ENCODE measurements at regions not wholly inside any gene's neighbourhood (a gene's known extent, or its start where the extent isn't known, plus 50 kb on each side); places are given as distances from the start of the nearest gene placed in this dataset.

DNA sequence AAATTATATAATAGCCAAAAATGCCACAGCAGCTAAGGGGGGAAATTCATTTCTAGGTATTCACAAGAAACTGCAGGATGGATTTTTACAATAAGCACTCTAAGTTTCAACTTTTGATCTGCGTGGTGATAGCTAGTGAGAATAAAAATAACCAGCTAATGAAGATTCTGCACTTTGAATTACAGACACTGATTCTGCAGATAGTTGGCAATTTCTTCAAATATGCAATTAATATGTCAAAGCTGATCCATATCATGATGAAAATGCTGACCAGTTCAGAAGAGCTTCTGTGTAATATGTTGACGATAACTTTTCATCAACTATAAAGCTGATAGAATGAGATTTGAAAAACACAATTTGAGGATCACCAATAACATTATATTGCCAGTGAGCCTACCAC, 1272.9 kb downstream of the EFNB2 start:
- Histone ChIP-seq H3K27ac (ENCODE audit: low read length) (no peak overlapping the region), H3K9ac (ENCODE audit: low read length) (no peak overlapping the region), H3K36me3 (replicated peaks; ENCODE audit: low read depth, low read length) (no peaks in the 10 kb centered on the region), H3K9me3 (ENCODE audit: insufficient read depth, low read length) (no peaks in the 10 kb centered on the region), H2AFZ (ENCODE audit: low read depth, low read length) (no peak overlapping the region), H3K27me3 (ENCODE audit: low read depth, low read length) (no peaks in the 10 kb centered on the region), H3K79me2 (ENCODE audit: low read length) (no peaks in the 10 kb centered on the region), H3K4me2 (ENCODE audit: low read length) (no peak overlapping the region), H3K4me3 (ENCODE audit: low read length) (no peak overlapping the region), H4K20me1 (ENCODE audit: insufficient read depth, low read length) (no peaks in the 10 kb centered on the region), H3K4me1 (ENCODE audit: low read length) (no peaks in the 10 kb centered on the region)
- TF ChIP-seq EZH2phosphoT487 (IDR thresholded peaks at IDR 0.05; ENCODE audit: low read depth), result no peak
- TF ChIP-seq CTCF (IDR thresholded peaks at IDR 0.05; ENCODE audit: low read depth, low read length), result no peak

GRCh38 chr13:105259426-105259825, 1276.0 kb downstream of the EFNB2 start:
- no peaks in the 10 kb centered on the region for H3K27me3 ChIP-seq (ENCODE audit: low read depth, low read length)
- H2AFZ ChIP-seq (ENCODE audit: low read depth, low read length), result no peak overlapping the region
- H3K36me3 ChIP-seq (replicated peaks; ENCODE audit: low read depth, low read length), result no peaks in the 10 kb centered on the region
- no peak overlapping the region for H3K27ac ChIP-seq (ENCODE audit: low read length)
- no peak overlapping the region for H3K9ac ChIP-seq (ENCODE audit: low read length)
- no peak overlapping the region for H3K4me2 ChIP-seq (ENCODE audit: low read length)
- TF ChIP-seq CTCF (IDR thresholded peaks at IDR 0.05; ENCODE audit: low read depth, low read length) (no peak), EZH2phosphoT487 (IDR thresholded peaks at IDR 0.05; ENCODE audit: low read depth) (no peak)
- no peaks in the 10 kb centered on the region for H3K4me1 ChIP-seq (ENCODE audit: low read length)
- no peak overlapping the region for H3K4me3 ChIP-seq (ENCODE audit: low read length)
- no peaks in the 10 kb centered on the region for H4K20me1 ChIP-seq (ENCODE audit: insufficient read depth, low read length)
- H3K79me2 ChIP-seq (ENCODE audit: low read length), result no peaks in the 10 kb centered on the region
- H3K9me3 ChIP-seq (ENCODE audit: insufficient read depth, low read length), result no peaks in the 10 kb centered on the region

- no peaks in the 10 kb centered on the region for H4K20me1 ChIP-seq (ENCODE audit: insufficient read depth, low read length)
- no peaks in the 10 kb centered on the region for H3K36me3 ChIP-seq (replicated peaks; ENCODE audit: low read depth, low read length)
- no peak overlapping the region for H3K27ac ChIP-seq (ENCODE audit: low read length)
- no peaks in the 10 kb centered on the region for H3K4me1 ChIP-seq (ENCODE audit: low read length)
- no peak overlapping the region for H3K4me3 ChIP-seq (ENCODE audit: low read length)
- no peak for TF ChIP-seq EZH2phosphoT487 (IDR thresholded peaks at IDR 0.05; ENCODE audit: low read depth)
- TF ChIP-seq CTCF (IDR thresholded peaks at IDR 0.05; ENCODE audit: low read depth, low read length), result no peak
- no peaks in the 10 kb centered on the region for H3K79me2 ChIP-seq (ENCODE audit: low read length)
- no peak overlapping the region for H2AFZ ChIP-seq (ENCODE audit: low read depth, low read length)
- no peak overlapping the region for H3K9ac ChIP-seq (ENCODE audit: low read length)
- no peaks in the 10 kb centered on the region for H3K27me3 ChIP-seq (ENCODE audit: low read depth, low read length)
- H3K9me3 ChIP-seq (ENCODE audit: insufficient read depth, low read length), result no peaks in the 10 kb centered on the region
- no peak overlapping the region for H3K4me2 ChIP-seq (ENCODE audit: low read length)
These were observed 1280.0 kb downstream of the EFNB2 start for GRCh38 chr13:105255472-105255871.

DNA sequence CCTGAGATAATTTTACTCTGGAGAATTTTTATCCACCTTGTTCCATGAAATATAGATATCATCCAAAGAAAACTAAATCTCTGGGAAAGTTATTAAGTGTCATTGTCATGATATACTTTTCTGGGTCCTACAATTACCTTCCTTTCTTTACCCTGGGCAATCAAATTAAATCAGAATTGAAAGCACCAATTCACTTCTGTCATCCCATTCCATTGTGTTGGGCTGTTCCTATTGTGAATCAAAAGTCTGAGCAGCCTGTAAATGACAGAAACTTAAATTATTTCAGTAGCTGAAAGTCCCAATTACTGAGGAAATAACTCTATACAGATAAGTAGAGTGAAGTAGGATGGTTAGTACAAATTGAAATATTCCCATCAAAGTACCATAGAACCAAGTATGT, 1284.2 kb downstream of the EFNB2 start:
- no peaks in the 10 kb centered on the region for H3K9me3 ChIP-seq (ENCODE audit: insufficient read depth, low read length)
- H3K9ac ChIP-seq (ENCODE audit: low read length), result no peak overlapping the region
- H3K4me3 ChIP-seq (ENCODE audit: low read length), result no peak overlapping the region
- no peaks in the 10 kb centered on the region for H3K79me2 ChIP-seq (ENCODE audit: low read length)
- H3K4me2 ChIP-seq (ENCODE audit: low read length), result no peak overlapping the region
- H3K27me3 ChIP-seq (ENCODE audit: low read depth, low read length), result no peaks in the 10 kb centered on the region
- no peaks in the 10 kb centered on the region for H3K36me3 ChIP-seq (replicated peaks; ENCODE audit: low read depth, low read length)
- no peak overlapping the region for H2AFZ ChIP-seq (ENCODE audit: low read depth, low read length)
- no peaks in the 10 kb centered on the region for H4K20me1 ChIP-seq (ENCODE audit: insufficient read depth, low read length)
- no peak for TF ChIP-seq CTCF (IDR thresholded peaks at IDR 0.05; ENCODE audit: low read depth, low read length)
- no peak for TF ChIP-seq EZH2phosphoT487 (IDR thresholded peaks at IDR 0.05; ENCODE audit: low read depth)
- no peaks in the 10 kb centered on the region for H3K4me1 ChIP-seq (ENCODE audit: low read length)
- no peak overlapping the region for H3K27ac ChIP-seq (ENCODE audit: low read length)

Data from OCI-LY3 (cell line).